Fibroblast of peridontal ligament (primary cell): ENCODE measurements at regions not wholly inside any gene's neighbourhood (a gene's known extent, or its start where the extent isn't known, plus 50 kb on each side); places are given as distances from the start of the nearest gene placed in this dataset.

ENCODE experiments used
- DNase-seq: peaks from one replicate; pipeline ENCODE4 v3.0.0-alpha.2; 2010; ENCODE audit errors: extremely low read depth

DNA sequence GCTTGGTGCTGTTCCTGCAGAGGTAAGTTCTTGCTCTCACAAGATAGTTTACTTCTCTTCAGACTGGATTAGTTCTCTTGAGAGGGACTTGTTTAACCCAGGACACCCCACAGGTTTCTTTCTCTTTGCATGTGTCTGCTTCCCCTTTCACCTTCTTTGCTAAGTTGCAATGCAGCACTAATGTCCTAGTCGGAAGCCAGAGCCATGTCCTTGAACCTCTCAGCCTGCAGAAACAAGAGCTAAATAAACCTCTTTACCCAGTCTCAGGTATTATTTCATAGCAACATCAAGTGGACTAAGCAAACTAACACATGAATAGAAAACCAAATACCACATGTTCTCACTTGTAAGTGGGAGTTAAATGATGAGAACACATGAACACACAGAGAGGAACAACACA lies 915.2 kb downstream of the NSUN3 start:
- no peak for DNase-seq

DNA sequence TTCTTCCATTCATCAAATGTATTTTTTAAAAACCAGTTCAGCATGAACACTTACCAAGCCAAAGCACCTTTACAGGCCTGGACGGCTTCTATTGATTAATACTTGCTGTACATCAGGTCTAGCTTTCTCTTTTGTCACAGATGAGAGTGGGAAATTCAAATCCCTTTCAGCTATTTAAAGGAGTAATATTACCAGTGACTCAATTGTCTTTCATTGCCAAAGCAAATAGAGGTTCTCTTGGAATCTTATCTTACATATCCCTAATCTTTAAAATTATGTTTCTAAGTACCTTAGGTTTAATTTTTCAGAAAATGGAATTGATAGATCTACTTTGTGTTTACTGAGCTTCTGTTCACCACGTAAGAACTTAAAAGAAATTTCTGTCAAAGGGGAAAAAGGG lies 922.9 kb downstream of the NSUN3 start:
- DNase-seq = no peak

DNA sequence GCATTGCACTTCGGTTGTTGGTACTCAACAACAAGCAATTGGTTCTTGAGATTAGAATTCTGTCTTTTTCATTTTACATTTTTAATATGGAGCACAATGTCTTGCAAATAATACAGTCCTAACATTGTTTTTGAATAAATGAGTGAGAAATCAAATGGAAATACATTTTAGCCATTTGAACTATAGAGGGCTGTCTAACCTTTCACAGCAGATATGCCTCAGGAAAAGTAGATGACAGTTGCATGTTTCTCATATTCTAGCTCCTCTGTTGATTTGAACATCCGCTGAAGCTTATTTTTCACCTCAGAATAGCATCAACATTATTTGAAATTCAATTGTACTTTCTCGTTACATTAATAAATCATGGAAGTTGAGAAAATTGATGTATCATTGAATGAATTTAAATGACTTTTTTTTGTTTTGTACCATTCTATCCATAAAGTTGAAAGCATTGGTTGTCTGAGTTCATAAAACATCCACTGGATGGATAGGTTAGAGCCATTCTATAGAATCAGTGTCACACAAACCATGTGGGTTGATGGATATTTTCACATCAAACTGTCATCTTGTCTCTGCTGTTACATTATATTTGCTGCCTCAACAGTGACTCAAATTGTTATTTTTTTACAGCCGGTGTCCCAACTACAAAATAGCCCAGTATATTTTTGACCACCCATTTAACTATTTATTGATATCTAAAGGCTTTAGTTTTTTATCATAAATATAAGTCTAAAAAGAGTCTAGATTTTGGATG lies 928.3 kb downstream of the NSUN3 start:
- DNase-seq = no peak

- no peak for DNase-seq
Measured at GRCh38 chr3:94996743-94997142, 933.9 kb downstream of the NSUN3 start.

DNA sequence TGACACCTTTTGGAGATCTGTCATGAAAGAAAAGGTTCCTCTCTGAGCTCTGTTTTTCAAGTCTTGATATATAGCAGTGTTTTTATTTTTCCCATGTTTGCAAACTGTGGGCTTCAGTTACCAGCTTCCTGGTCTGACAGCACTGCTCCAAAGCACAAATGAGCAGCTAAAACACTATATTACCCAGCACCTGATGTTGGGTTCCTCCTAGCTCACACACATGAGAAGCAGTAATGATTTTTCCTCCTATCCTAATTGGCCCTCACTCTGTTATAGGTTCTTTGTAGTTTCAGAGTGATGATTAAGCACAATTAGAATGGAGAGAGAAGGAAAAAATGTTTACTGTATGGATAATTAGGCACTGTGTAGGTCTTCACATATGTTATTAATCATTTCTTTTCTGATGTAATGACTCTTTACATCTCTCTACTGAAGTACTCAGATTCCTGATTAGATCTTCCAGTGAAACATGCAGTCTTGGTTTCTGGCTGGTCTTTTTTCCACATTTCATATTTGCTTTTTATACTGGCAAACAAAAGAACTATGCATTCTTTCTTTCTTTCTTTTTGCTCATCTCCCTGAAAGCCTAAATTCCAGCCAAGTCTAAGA lies 939.7 kb downstream of the NSUN3 start:
- no peak for DNase-seq

- no peak for DNase-seq
Measured at GRCh38 chr3:95028688-95029087, 965.8 kb downstream of the NSUN3 start.

DNA sequence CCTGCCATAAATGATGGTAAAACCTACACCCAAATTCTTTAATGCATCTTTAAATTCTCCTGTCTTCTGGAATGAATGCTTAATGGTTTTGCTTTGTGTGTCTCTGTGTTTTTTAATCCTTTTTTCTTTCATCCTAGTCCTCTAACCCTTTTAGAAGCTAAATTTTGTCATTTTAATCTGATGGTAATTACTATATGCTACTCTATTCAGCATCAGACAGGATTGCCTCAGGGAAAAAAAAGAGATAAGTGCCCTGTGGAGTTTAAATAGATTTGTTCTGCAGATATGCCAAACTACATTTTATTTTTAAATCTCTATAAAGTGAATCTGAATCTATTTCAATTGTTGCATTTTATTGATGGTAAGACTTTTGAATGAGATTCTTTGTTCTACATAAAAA lies 966.8 kb downstream of the NSUN3 start:
- no peak for DNase-seq

DNA sequence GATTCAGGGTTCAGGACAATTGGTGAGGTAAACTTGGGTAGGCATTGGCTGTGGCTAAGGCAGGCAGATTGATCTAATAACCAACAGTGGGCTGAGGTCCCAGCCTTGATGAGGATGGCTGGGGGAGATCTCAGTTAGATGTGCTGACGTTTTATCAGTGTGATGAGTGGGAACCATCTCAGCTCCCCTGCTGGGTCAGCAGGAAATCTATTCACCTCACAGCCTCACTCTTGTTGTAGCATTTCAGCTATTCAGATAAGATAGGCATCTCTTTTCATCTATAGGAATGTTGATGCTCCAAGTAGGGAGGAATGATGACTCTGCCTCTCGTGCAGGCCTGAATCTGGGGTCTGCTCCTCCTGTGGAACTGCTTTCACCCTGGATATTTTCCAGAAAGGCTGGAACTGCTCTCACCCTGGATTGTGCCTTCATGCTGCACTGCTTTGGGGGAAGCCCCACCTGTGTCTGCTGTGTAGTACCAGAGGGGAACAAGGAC lies 973.7 kb downstream of the NSUN3 start:
- no peak for DNase-seq

- no peak for DNase-seq
Measured at GRCh38 chr3:95037097-95037496, 974.2 kb downstream of the NSUN3 start.

DNA sequence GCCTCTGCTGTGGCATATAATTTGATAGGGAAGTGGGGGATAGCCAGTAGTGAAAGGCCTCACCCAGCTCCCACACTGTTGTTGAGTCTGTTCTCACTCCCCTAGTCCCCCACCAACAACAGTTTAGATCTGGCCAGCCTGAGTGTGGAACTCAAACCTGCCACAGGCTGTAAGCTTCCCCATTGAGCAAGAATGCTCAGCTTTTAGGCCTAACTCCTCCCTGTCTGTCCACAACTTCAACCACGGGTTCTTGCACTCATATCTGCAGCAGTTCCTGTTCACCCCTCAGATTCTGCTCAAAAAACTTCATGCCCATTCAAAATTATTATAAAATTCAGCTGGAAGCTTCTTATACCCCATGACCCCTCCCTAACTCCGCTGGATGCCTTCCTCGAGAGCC lies 975.1 kb downstream of the NSUN3 start:
- DNase-seq = no peak

DNA sequence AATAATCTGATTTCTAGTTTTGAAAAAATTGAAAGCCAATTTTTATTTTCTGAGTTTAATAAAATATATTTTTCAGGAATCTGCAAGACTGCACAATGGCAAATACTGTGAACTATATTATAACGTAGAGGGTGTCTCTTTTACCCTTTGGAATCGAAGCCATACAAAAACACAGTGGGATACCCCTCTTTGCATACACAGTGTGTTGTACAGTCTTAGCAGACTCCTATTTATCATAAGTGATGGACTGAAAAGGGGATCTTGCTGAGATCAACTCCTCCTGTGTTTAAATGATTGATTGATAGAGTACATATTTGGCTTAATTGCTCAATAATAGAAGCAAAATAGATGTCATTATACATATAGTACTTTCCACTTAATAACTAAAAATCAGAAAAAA lies 981.2 kb downstream of the NSUN3 start:
- no peak for DNase-seq

DNA sequence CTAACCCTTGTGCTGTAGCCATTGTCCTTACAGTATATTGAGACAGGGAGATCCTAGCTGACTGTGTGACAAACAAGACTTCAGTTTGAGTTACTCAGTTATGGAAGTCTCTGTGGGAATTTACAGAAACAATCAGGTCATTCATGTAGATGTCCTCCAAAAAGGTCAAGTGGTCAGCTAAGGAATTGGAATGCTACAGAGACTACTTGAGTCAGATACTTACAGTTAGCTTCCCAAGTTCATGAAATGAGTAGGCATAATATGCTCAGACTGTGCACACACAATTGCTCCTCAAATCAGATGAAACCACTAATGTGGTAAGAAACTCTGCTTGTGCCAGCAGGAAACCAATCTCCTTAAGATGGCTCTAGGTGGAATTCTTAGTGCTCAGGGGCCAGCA lies 985.7 kb downstream of the NSUN3 start:
- no peak for DNase-seq

DNA sequence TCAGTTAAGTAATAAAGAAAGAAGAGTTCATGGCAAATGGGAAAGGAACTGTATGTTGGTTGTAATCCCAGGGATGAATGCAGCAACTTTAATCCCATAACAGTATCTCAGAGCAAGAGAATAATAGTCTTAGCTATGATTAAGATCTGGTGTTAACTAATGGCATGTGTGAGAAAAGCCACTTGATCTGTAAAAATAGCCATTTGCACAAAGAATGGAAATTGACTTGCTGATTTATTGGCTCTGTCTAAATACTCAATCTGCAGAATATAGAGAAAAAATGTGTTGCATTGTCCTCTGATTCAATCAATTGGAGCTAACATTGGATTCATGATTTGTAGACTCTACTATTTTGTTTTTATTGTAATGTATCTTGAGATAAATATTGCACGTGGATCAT lies 987.0 kb downstream of the NSUN3 start:
- DNase-seq = no peak

DNA sequence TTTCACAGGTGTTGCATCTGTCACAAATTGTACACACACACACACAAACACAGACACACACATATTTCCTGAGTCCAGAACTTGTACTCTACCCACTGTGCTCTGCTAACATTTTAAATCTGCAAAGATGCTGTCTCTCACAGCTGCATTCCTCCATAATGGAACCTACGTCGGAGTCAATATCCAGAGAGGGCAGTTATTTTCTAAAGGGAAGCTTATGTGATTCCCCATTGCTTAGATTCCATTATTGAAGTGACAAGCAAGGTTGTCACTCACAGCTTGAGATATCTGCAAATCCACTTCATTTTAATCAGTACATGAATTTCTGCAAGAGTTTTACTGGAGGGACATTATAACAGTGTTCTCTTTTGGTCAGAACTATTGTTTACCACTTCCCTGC lies 992.4 kb downstream of the NSUN3 start:
- no peak for DNase-seq

DNA sequence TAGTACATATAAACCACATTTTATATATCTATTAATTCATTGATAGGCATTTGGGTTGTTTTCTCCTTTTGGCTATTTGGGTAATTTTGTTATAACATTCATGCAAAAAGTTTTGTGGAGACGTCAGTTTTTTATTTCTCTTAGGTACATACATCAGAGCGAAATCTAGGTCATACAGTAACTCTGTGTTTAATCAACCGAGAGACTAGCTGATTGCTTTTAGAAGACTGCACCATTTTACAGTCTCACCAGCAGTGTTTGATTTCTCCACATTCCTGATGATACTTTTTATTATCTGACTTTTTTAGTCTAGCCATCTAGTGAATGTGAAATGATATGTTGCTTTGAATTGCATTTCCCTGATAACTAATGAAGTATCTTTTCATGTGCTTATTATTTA lies 1019.3 kb downstream of the NSUN3 start:
- no peak for DNase-seq

- DNase-seq = no peak
Measured at GRCh38 chr3:95084738-95085137, 1021.9 kb downstream of the NSUN3 start.

- no peak for DNase-seq
Measured at GRCh38 chr3:95088464-95088863, 1025.6 kb downstream of the NSUN3 start.

DNA sequence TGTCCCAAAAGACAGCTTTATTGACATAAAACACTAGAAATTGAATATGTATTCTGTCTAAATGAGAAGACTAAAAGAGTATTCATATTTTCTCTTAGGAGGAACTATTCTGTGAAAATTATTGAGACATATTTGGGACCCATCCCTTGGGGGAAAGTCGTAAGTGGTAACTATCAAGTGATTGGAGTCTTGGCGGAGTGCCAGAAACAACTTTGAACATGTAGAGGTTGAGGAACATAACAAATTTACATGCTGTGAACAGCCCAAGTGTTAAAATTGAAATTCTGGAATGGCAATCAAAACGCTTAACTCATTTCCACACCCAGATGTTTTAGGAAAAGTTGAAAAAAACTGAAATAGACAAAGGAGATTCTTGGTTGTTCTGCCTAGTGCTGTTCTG lies 1034.6 kb downstream of the NSUN3 start:
- no peak for DNase-seq

GRCh38 chr3:95120921-95121320 lies 1058.1 kb downstream of the NSUN3 start:
- no peak for DNase-seq

DNA sequence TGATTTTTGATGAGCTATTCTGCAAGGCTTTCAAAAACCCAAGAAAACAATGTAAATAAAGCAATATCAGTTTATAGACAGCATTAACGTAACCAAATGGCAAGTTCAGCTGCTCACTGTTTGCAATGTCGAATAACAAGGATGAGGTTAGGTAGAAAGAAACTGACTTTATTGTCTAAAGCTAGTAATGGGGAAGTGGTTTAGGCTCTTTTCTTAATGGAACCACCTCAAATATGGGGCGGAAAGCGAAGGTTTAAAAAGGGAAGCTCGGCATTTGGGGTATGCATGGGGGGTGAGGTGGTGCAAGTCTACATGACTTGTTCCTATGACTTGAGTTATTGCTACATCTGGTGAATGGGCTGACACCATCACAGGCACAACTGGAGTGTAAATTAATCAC lies 1060.2 kb downstream of the NSUN3 start:
- DNase-seq = no peak

- DNase-seq = no peak
Measured at GRCh38 chr3:95134693-95135413, 1072.0 kb downstream of the NSUN3 start.

DNA sequence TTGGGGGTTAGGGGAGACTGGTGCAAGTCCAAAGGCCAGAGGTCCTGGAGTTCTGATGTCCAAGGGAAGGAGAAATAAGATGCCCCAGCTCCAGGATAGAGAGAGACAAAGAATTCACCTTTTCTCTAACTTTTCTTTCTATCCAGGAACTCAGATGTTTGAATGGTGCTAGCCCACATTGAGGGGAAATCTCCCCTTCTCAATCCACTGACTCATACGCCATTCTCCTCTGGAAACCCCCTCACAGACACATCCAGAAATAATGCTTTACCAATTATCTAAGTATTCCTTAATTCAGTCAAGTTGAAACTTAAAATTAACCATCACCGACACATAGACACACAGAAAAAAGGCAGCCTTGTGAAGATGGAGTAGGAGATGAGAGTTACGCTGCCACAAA lies 1085.2 kb downstream of the NSUN3 start:
- no peak for DNase-seq

GRCh38 chr3:95151590-95151989 lies 1088.7 kb downstream of the NSUN3 start:
- DNase-seq = no peak
